Eye (tissue), 1 donor: ENCODE measurements at regions not wholly inside any gene's neighbourhood (a gene's known extent, or its start where the extent isn't known, plus 50 kb on each side); places are given as distances from the start of the nearest gene placed in this dataset.
A peak's percentile ranks its signal among the peaks of the same experiment; 100 is the strongest.

Experiments used
- DNase-seq: peaks from one replicate; pipeline ENCODE4 v3.0.0-alpha.2; 2015

DNA sequence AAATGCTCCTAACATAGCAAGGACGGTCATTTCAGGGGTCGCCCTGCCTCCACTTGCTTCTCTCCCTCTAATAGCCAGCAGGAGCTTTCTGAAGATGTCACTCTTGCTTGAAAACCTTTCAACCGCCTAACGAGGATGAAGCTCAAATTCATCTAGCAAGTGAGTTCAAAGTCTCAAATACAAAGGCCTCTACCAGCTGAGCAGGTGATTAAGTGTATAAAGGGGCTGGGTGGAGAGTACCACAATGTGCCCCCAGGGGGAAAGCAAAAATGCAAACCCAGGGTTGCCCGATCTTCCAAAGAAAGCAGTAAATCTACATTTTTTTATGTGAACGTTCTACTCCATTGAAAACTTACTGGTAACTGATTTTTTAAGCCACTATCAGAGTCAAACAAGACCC is 50.4 kb upstream of the GRIP2 start:
- DNase-seq = no peak

DNA sequence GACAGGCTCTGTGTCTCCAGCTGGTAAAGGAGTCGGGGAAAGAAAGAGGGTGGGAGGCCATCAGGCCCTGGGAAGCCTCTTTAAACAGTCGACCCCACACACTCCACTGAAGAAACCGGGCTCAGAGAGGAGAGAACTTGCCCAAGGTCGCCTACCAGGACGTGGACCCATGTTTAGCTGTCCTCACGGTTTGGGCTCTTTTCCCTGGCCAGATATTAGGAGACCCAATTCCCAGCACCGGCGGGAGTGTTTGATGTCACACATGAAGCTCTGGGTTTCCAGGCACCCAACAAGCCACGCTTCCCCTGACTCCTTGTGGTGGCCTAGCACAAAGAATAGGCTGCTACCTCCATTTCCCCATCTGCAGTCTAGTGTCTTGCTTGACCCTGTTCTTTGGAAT is 52.2 kb upstream of the GRIP2 start:
- DNase-seq = no peak

DNA sequence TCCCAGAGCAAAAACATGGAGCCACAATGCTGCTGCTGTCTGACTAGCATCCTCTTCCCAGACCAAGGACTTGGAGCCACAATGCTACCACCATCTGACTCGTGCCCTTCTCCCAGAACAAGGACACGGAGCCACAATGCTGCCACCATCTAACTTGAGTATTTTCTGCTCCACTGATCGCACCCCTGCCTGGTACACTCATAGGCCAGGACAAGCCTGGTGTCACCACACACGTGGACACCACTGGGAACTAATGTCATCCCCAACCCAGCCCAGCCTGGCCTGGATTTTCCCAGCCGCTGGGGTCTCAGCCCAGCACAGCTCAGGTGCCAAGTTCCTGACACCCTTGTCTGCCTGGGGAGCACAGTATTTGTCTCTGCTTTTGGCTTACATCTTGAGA is 52.7 kb upstream of the GRIP2 start:
- no peak for DNase-seq

DNA sequence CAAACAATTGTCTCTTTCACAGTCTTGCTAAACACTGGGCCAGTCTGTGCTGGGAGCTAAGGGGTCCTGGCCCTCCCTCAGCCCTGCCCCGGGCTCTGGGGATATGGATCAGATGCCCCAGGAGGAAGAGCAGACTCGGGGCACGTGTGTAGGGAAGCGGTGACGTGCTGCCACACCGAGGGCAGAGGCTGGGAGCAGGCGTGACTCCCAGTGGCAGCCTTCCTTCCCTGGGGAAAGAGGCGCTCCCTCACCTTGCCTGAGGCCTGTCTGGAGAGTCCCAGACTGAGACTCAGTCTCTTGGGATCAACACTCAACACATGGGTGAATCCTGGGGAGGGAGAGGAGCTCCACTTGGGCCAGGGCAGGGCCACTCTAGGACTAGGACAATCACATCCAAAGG is 54.1 kb upstream of the GRIP2 start:
- no peak for DNase-seq

DNA sequence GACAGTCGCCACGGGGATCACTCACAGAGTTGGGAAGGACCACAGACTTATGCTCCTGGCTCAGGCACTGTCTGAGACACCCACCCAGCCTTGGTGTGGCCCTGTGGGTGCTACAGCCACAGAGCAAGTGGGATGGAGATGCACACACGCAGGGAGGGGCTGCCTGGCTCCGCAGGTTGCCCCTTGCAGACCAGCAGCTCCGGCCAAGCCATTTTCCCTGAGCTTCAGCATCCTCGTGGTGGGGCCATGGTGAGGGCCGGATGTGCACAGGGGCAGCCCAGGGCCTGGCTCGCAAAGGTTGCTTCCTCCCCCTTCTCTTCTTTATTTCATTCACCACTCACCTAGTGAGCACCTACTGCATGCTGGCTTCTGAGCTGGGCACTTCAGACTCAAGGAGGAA is 55.4 kb upstream of the GRIP2 start:
- DNase-seq = no peak

DNA sequence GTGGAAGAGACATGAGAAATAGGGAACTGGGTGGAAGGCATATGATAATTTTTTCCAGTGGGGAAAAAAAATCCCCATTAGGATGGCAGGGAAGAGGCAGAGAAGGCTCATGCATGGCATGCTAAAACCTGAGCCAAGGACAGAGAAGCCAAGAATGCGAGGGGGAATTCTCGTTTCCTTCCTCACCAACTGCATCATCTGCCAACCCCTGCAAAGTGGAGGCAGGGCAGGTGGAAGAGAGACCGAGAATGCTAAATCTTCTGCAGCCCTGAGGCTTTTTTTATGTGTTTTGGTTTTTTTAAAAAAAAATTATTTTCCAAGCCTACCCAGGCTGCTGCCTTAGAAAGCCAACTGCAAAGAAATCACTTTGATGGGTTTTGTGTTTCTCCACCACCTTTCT is 54.3 kb upstream of the CCDC174 start:
- no peak for DNase-seq

DNA sequence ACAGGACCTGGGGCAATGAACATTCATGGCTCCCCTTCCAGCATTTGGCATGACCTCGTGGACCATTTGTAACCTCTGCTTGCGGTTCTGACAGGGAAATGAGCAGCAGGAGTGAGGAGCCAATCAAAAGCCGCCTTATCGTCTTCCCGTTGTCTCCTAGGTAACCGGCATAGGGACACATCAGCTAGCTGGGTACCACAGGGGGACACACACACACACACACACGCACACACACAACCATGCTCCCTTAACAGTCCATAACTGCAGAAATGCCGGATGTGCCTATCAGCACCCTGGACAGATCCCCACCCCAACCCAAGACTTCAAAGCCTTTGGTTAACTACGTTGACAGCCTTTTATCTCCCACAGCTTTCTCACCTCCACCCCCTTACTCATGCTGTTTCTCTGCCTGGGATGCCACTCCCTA is 53.4 kb upstream of the CCDC174 start:
- DNase-seq = peak; percentile 84

DNA sequence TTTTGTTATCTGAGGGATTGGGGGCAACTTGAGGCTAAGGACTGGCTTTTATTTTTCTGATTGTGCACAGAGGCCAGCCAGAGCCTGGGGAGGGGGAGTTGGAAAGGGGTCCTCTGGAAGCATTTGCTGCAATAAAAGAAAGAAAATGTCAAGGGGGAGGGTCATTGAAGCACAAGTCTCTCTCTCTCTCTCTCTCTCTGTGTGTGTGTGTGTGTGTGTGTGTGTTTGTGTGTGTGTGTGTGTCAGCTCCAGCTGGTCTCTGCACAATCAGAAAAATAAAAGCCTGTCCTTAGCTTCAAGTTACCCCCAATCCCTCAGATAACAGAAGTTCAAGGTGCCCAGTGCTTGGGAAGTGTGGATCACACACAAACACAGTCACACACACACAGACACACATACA is 52.1 kb upstream of the CCDC174 start:
- no peak for DNase-seq

DNA sequence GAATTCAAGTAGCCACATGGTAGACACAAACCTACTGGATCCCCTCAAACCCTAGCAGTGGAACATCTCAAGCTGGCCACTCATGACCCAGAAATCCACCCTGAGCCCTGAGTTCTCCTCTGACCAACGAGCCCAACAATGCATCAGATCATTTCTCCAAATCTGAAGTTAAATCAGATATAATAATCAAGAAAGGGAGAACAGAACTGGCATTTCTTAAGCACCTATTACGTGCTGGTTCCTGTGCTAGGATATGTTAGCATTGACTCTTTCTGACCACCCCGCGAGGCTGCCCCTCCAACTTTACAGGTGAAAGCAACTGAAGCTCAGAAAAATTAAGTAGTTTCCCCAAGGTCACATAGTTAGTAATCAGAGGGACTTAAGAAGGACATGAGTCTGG is 51.5 kb upstream of the CCDC174 start:
- DNase-seq = no peak

DNA sequence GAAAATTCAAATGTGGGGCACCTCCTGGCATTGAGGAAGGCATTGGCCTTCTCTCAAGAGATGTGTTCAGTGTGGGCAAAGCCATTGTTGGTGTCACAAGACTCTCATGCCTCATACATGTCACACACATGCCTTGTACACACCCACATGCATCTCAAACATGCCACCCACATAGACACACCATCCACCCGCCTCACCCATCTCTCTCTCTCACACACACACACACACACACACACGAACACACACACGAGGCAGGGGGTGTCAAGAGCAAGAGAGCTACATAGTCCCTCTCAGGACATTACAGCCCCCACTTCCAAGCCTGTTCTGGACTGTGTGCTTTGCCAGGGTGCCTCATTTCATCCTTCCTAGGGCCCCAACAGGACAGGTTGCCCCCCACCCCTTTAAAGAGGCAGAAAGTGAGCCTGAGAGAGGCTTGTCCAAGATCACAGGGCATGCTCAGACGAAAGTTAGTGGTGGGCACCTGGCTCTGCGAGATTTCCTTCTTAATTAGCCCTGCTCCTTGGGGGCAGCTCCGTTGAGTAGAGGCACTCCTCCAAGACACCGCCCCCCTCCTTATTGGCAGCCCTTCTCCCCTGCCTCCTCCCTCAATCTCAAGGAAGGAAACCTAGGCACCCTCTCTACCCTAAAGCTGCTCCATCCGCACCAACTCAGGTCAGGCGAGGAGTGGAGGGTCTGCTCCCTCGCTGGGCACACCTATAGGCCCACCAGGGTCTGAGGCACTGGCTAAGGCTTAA is 50.5 kb upstream of the CCDC174 start:
- DNase-seq = no peak

DNA sequence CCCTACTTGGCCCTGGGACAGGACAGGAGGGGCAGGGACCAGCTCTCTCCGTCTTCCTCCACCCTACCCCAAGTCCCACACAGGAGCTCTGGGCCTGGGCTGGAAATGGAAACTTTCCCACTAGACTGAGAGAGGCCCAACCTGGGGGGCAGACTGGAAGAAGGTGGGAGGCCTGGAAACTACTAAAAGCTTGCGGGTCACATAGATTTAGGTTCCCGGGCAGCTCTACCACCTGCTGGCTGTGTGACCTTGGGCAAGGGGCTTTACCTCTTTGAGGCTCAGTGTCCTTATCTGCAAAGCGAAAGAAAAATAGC is 49.9 kb upstream of the CCDC174 start:
- DNase-seq = no peak
